ENCODE measurements at regions not wholly inside any gene's neighbourhood (a gene's known extent, or its start where the extent isn't known, plus 50 kb on each side); places are given as distances from the start of the nearest gene placed in this dataset.
"Not testable (repeated sequence)": the region's sequence is repeated elsewhere in the genome, so short reads cannot be mapped to it uniquely, and the experiment has no call there.

DNA sequence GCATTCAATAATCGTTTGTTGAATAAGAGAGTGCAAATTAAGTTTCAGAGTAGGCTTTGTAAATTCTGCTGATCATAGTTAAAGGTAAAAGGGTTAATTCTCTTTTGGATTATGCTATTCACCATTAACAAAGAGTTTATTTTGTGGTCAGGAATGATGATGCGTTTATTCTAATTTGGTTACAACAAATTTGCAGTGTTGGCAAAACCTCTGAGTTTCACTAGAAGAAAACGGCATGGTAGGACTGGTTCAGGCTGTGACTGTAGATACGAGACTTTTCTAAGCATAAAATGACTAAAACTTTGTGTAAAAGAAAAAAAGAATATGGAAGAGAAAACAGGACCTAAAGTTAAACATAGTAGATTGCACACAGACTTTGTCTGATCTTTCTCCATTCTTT is 234.7 kb downstream of the TLR4 start:
- DNase-seq (ENCODE audit: low read depth): no peak

- not testable (repeated sequence) for DNase-seq (ENCODE audit: low read depth)
Observed at GRCh38 chr9:117944750-117945149, 240.5 kb downstream of the TLR4 start.

DNA sequence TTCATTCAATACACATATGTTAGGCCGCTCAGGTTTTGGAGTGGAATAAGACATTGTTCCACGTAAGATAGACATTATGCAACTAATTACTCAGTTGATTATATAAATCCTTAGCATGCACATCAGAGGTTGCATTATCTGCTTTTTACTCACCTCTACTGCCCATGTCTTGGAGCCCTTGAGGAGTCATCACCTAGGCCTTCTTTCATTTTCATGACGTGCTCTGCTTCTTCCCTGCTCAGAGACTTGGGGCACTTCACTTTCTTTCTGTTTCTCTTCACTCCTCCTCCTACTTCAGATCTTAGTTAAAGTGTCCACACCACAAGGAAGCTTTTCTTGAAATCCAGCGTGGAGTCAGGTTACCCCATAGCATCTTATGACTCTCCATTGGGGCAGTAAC is 241.1 kb downstream of the TLR4 start:
- DNase-seq (ENCODE audit: low read depth): no peak

DNA sequence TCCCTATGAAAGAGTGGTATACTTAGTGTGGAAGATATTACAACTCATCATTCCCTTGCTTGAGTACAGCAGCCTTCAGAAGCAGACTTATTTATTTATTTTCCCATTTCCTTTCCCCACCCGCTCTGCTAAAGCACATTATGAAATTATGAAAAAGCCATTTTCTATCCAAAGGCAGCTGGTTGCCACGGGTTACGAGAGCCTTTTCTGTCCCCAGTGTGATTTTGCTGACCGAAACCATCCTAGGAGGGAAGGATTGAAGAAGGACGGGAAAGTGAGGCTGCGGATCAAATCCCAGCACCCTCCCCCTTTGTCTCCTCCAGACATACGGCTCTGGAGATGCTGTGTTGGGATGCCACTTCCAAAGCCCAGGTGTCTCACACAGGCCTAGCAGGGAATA is 246.9 kb downstream of the TLR4 start:
- DNase-seq (ENCODE audit: low read depth): no peak

GRCh38 chr9:117952581-117952980 is 248.4 kb downstream of the TLR4 start:
- DNase-seq (ENCODE audit: low read depth): no peak

DNA sequence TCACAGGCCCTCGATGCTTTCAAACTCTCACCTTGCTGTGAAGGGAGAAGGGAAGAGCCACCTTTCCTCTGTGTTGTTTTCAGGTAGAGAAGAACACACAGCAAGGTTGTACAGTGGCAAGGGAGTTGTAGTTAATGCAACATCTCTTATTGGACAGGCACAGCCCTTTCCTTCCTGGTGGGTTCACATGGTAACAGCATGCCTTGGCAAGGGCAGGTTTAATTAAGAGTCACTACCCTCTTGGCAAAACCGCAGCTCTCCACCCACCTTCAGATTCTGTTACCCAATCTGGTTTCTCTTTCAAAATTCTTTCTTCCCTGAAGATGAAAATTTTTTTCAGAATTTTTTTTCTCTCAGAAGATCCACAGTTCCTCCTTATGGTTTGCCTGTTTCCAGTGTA is 253.1 kb downstream of the TLR4 start:
- DNase-seq (ENCODE audit: low read depth): no peak

DNA sequence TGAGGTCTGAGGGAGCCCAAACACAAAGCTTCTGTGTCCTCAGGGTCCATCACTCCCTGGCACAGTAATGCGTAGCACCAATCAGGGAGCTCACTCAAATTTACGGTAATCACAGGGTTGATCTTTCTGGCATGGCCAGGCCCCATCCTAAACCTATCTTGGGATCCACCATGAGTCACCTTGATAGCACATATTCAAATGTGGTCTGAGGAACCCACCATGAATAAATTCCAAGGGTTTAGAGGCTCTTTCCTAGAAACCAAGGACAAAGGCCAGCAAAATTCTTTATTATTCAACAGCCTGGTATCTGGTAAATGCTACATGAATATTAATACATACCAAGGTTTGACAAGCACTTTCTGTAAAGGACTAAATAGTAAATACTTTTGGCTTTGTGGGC is 254.5 kb downstream of the TLR4 start:
- no peak for DNase-seq (ENCODE audit: low read depth)

GRCh38 chr9:117963493-117964090 is 259.4 kb downstream of the TLR4 start:
- DNase-seq (ENCODE audit: low read depth): no peak

- DNase-seq (ENCODE audit: low read depth): no peak
Observed at GRCh38 chr9:117970276-117971050, 266.3 kb downstream of the TLR4 start.

GRCh38 chr9:117974108-117974507 is 269.9 kb downstream of the TLR4 start:
- DNase-seq (ENCODE audit: low read depth): no peak

DNA sequence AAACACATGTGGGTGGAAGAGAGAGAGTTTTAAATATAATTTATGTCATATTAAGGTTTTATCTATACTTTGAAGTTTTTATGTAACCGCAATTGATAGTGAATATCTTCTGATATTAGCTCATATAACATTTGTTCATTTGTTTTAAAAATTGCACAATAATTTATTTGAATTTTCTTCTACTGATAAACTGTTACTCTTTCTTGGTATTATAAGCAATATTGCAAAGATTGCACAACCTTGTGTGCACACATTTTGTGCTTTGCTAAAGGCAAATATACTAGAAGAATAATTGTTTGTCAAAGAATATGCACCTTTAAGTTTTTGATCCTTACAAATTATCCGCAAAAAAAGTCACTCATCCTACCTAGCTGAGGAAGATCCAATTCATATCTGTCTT is 275.7 kb downstream of the TLR4 start:
- no peak for DNase-seq (ENCODE audit: low read depth)

DNA sequence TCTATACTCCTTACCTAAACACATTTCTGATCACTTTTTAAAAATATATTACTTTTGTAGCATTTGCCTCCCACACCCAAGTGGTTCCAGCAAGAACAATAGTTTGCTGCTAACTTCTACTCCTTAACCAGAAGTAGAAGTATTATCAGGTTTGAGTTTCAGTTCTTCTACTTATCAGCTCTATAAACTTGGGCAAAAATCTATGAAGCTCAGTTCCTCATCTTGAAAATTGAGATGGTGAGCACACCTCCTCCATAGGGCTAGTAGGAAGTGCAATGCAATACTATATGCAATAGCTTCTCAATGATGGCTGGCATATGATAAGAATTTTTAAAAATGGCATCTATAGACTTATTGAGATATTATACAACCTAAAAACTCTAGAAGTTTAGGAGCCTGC is 283.7 kb downstream of the TLR4 start:
- DNase-seq (ENCODE audit: low read depth): no peak

GRCh38 chr9:117992006-117992405 is 287.8 kb downstream of the TLR4 start:
- DNase-seq (ENCODE audit: low read depth): no peak

GRCh38 chr9:118000581-118000980 is 296.4 kb downstream of the TLR4 start:
- DNase-seq (ENCODE audit: low read depth): no peak

DNA sequence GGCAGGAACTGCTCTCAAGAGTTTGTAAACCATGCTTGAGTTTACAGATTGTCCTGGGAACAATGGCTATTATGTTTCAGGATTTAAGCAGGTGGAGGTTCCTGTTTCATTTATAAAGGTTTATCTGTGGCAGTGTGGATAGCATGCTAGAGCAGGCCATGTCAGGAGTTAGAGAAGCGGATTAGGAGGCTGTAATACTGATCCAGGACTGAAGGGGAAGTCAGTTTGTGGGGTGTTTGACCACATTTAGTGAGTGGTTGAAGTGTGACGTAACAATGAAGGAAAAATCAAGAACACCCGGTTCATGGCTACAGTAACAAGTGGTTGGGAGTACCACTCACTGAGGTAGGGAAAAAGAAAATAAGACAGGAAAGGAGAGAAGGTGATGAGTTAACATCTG is 299.0 kb downstream of the TLR4 start:
- no peak for DNase-seq (ENCODE audit: low read depth)

- DNase-seq (ENCODE audit: low read depth): no peak
Observed at GRCh38 chr9:118008246-118008645, 304.0 kb downstream of the TLR4 start.

- DNase-seq (ENCODE audit: low read depth): no peak
Observed at GRCh38 chr9:118009614-118010013, 305.4 kb downstream of the TLR4 start.

DNA sequence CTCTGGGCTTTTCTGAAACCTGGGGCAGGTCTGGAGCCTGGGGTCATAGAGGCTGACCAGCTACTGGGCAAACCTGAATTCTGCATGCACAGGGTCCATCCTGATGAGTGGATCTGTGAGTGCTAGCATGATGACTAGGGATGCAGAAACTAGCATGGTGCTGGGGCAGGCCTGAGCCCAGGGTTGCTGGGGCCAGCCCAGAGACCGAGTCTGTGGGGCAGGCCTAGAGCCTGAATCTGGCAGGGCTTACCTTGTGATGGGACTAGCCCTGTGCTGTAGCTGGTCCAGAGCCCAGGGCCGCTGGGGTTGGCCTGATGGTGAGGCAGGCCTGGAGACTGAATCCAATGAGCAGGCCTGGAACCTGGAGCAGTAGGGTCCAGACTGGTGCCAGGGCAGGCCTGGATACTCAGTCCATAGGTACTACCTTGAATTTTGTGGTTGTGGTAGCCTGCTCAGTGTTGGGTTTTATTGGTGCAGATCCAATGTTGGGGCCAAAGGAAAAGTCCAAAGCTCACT is 313.5 kb downstream of the TLR4 start:
- no peak for DNase-seq (ENCODE audit: low read depth)

DNA sequence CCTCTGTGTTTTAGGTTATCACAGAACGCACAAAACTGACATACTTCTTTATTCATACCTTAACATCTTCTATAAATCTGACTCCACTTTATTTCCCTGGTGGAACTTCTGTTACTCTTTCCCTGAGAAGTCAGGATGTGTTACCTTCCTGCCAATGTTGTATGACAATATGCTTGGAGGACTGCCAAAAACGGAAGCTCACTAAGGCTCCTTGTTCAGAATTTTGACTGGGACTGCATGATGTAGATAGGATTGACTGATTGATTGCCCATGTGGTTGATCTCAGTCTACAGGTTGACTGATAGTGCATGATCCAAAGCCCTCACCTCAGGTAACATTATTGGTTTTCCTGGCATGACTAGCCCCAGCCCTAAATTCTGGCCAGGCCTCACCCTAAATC is 319.4 kb downstream of the TLR4 start:
- no peak for DNase-seq (ENCODE audit: low read depth)

- no peak for DNase-seq (ENCODE audit: low read depth)
Observed at GRCh38 chr9:118028225-118028624, 324.0 kb downstream of the TLR4 start.

- DNase-seq (ENCODE audit: low read depth): no peak
Observed at GRCh38 chr9:118029425-118029824, 325.2 kb downstream of the TLR4 start.

DNA sequence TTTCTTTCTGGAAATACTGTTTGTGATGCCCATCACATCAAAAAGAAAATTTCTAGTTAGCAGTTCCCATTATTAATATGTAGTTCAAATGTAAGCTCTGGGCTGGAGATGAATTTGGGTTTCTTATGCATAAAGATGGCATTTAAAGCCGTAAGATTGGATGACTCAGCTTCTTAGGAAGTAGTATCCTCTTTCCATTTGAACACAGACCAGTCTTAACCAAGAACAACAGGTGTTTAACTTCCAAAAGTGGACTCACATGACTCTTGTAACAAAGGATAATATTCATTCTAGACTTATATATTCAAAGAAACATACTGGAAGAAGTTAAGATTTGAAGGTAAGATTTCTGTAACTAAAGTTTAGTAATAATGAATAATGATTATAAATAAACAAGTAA is 330.5 kb downstream of the TLR4 start:
- no peak for DNase-seq (ENCODE audit: low read depth)

GRCh38 chr9:118038713-118039112 is 334.5 kb downstream of the TLR4 start:
- no peak for DNase-seq (ENCODE audit: low read depth)

GRCh38 chr9:118058227-118058626 is 354.0 kb downstream of the TLR4 start:
- no peak for DNase-seq (ENCODE audit: low read depth)

All from HS-27A (cell line).